ENCODE measurements at regions not wholly inside any gene's neighbourhood (a gene's known extent, or its start where the extent isn't known, plus 50 kb on each side); places are given as distances from the start of the nearest gene placed in this dataset.

- no peak for TF ChIP-seq REST (IDR thresholded peaks at IDR 0.05; ENCODE audit: low read depth)
Observed at GRCh38 chr10:133010095-133010842, 67.9 kb upstream of the CFAP46 start (continued).

- ChIA-PET RAD21 (ENCODE audit: low non-redundant PET in 1 of 2, low total read pairs in 2 of 2, uncharacterized antibody in 2 of 2, unreplicated experiment in 2 of 2) (no interaction called here), POLR2A (no interaction called here), CTCF (no interaction called here)
- no peak overlapping the region for H3K27ac ChIP-seq (ENCODE audit: low read depth, low read length)
- DNase-seq (ENCODE audit: low read depth, low spot score): no peak
- no peaks in the 10 kb centered on the region for H4K20me1 ChIP-seq (ENCODE audit: insufficient read depth)
- no peaks in the 10 kb centered on the region for H3K79me2 ChIP-seq (ENCODE audit: insufficient read depth, low read length)
- H2AFZ ChIP-seq (ENCODE audit: low read depth, low read length, poor library complexity, severe bottlenecking): no peak overlapping the region
- no peaks in the 10 kb centered on the region for H3K27me3 ChIP-seq (ENCODE audit: insufficient read depth, low read length)
- H3K4me3 ChIP-seq (replicated peaks in 1 of 2; ENCODE audit: low read depth in 1 of 2, low read length in 2 of 2): no peak overlapping the region
- H3K9me3 ChIP-seq (ENCODE audit: control insufficient read depth in 1 of 2, insufficient read depth in 1 of 2, low read depth in 1 of 2, low read length in 2 of 2): no peaks in the 10 kb centered on the region
- TF ChIP-seq ELF1 (IDR thresholded peaks at IDR 0.05; ENCODE audit: borderline replicate concordance, low read depth): no peak
- TF ChIP-seq SIN3A (IDR thresholded peaks at IDR 0.05; ENCODE audit: low read depth): no peak
- no peak for TF ChIP-seq EGR1 (IDR thresholded peaks at IDR 0.05; ENCODE audit: low read depth)
- TF ChIP-seq ATF3 (IDR thresholded peaks at IDR 0.05): no peak
- H3K9ac ChIP-seq (ENCODE audit: low read length): no peak overlapping the region
- no peaks in the 10 kb centered on the region for H3K9me2 ChIP-seq (ENCODE audit: insufficient read depth)
- H3K4me2 ChIP-seq (ENCODE audit: low read length): peak overlapping the region; percentile 9; the same call in 1 of the 2 replicates
- H3K36me3 ChIP-seq (ENCODE audit: control insufficient read depth in 1 of 2, insufficient read depth in 2 of 2, low read length in 2 of 2): no peaks in the 10 kb centered on the region
- peaks cover 0 to 29% of the 10 kb centered on the region in 2 experiments; a peak in 2 of 4 replicates for H3K4me1 ChIP-seq (ENCODE audit: control insufficient read depth in 1 of 2, insufficient read depth in 2 of 2, low read length in 2 of 2)
- BruUV-seq (replicated peaks): no TSS peak
- peak; percentile 59 for ATAC-seq
- intact Hi-C loops (cut with micrococcal nuclease): no loop called here
Observed at GRCh38 chr10:133009218-133009950, 67.0 kb upstream of the CFAP46 start.
